HCT116 (cell line): ENCODE measurements at regions not wholly inside any gene's neighbourhood (a gene's known extent, or its start where the extent isn't known, plus 50 kb on each side); places are given as distances from the start of the nearest gene placed in this dataset.

Experiments
- ATAC-seq: fragments of 200-7000 bp; cut with Tn5 transposase; 2 replicates; pipeline ENCODE4 v1.9.1; 2020; ENCODE audit warnings: mild to moderate bottlenecking, moderate library complexity
- BruUV-seq: library from RNA; stranded (reverse); fragments of 400-500 nt; replicated peaks from 2 replicates; lab custom pipeline; 2021; lab: Mats Ljungman, UMichigan
- CTCF ChIA-PET: fragments of 300-600 bp; sonication (Branson Sonifier 250); formaldehyde crosslinking; loops from one replicate; lab custom pipeline; 2021; ENCODE audit warnings: antibody characterized with exemption; lab: Charles Lee
- POLR2A ChIA-PET: fragments of 300-600, 350-600 bp; sonication (Branson Sonifier 250); formaldehyde crosslinking; loops from one replicate; lab custom pipeline; 2021; ENCODE audit warnings: antibody characterized with exemption; lab: Charles Lee
- RAD21 ChIA-PET, 2 experiments: fragments of 300-600 bp; sonication (Branson Sonifier 250); formaldehyde crosslinking; loops; one replicate each; lab custom pipeline; 2023; ENCODE audit warnings: low total read pairs in 2 of 2; ENCODE audit not compliant: uncharacterized antibody in 2 of 2, unreplicated experiment in 2 of 2, low non-redundant PET in 1 of 2; lab: Charles Lee
- DNase-seq: peaks from one replicate; pipeline ENCODE4 v3.0.0-alpha.2; 2010; ENCODE audit warnings: low read depth, low spot score
- H2AFZ ChIP-seq: fragments of 200-600 bp; shearing (Covaris generic), sonication (generic); 2 replicates; pipeline ENCODE4 v1.6.1; 2017; ENCODE audit warnings: low read depth, mixed run types, mixed read lengths, antibody characterized with exemption, low read length; ENCODE audit not compliant: poor library complexity, severe bottlenecking
- H3K27ac ChIP-seq: 2 replicates; pipeline ENCODE4 v1.5.1; 2012; ENCODE audit warnings: low read depth, low read length
- H3K27me3 ChIP-seq: fragments of 200-600 bp; sonication (generic); 2 replicates; pipeline ENCODE4 v1.6.1; 2016; ENCODE audit warnings: mixed run types, low read length, mixed read lengths; ENCODE audit not compliant: insufficient read depth
- H3K36me3 ChIP-seq, 2 experiments: fragments of 200-500 bp in 1 of 2; fragments of 200-600 bp in 1 of 2; sonication (Bioruptor generic) in 1 of 2; sonication (generic) in 1 of 2; 2 replicates each; pipeline versions ENCODE4 v1.5.1 to v1.6.1; 2014 to 2016; ENCODE audit warnings: low read length in 2 of 2, inconsistent platforms in 1 of 2, mixed read lengths in 1 of 2, mixed run types in 1 of 2; ENCODE audit not compliant: insufficient read depth in 2 of 2, control insufficient read depth in 1 of 2
- H3K4me1 ChIP-seq, 2 experiments: fragments of 200-600 bp in 1 of 2; sonication (generic) in 1 of 2; 2 replicates each; pipeline versions ENCODE4 v1.5.1 to v1.6.1; 2012 to 2017; ENCODE audit warnings: low read length in 2 of 2, inconsistent platforms in 1 of 2, mild to moderate bottlenecking in 1 of 2, mixed read lengths in 1 of 2, mixed run types in 1 of 2, moderate library complexity in 1 of 2; ENCODE audit not compliant: insufficient read depth in 2 of 2, control insufficient read depth in 1 of 2
- H3K4me2 ChIP-seq: fragments of 200-600 bp; sonication (generic); 2 replicates; pipeline ENCODE4 v1.6.1; 2017; ENCODE audit warnings: mixed run types, low read length, mixed read lengths
- H3K4me3 ChIP-seq, 2 experiments: fragments of 200-600 bp in 1 of 2; sonication (generic) in 1 of 2; replicated peaks in 1 of 2; 2 replicates each; pipeline ENCODE4 v1.5.1; 2011 to 2016; ENCODE audit warnings: low read length in 2 of 2, control low read depth in 1 of 2, low read depth in 1 of 2, mild to moderate bottlenecking in 1 of 2, mixed read lengths in 1 of 2, mixed run types in 1 of 2
- H3K79me2 ChIP-seq: fragments of 200-600 bp; sonication (generic); 2 replicates; pipeline ENCODE4 v1.6.1; 2017; ENCODE audit warnings: mild to moderate bottlenecking, mixed run types, low read length, moderate library complexity, mixed read lengths; ENCODE audit not compliant: insufficient read depth
- H3K9ac ChIP-seq: fragments of 200-600 bp; sonication (generic); 2 replicates; pipeline ENCODE4 v1.6.1; 2016; ENCODE audit warnings: low read length, mixed read lengths
- H3K9me2 ChIP-seq: fragments of 200-600 bp; sonication (generic), shearing (Covaris generic); 2 replicates; pipeline ENCODE4 v1.6.1; 2017; ENCODE audit warnings: mixed run types, mild to moderate bottlenecking, moderate library complexity; ENCODE audit not compliant: insufficient read depth
- H3K9me3 ChIP-seq, 2 experiments: fragments of 200-500 bp in 1 of 2; fragments of 200-600 bp in 1 of 2; sonication (Bioruptor generic) in 1 of 2; sonication (generic) in 1 of 2; 2 replicates each; pipeline ENCODE4 v1.6.1; 2014 to 2017; ENCODE audit warnings: low read length in 2 of 2, mixed read lengths in 2 of 2, inconsistent platforms in 1 of 2, low read depth in 1 of 2, mild to moderate bottlenecking in 1 of 2, mixed run types in 1 of 2, moderate library complexity in 1 of 2; ENCODE audit not compliant: control insufficient read depth in 1 of 2, insufficient read depth in 1 of 2
- H4K20me1 ChIP-seq: fragments of 200-600 bp; sonication (generic), shearing (Covaris generic); 2 replicates; pipeline ENCODE4 v1.6.1; 2017; ENCODE audit warnings: mixed run types, mild to moderate bottlenecking, moderate library complexity; ENCODE audit not compliant: insufficient read depth
- ATF3 ChIP-seq: IDR thresholded peaks from 2 replicates; pipeline ENCODE4 v1.6.1; 2012
- CBX3 ChIP-seq: IDR thresholded peaks from 2 replicates; pipeline ENCODE4 v1.6.1; 2012; ENCODE audit warnings: low read depth
- CEBPB ChIP-seq: IDR thresholded peaks from 2 replicates; pipeline ENCODE4 v1.6.1; 2012; ENCODE audit warnings: low read depth
- EGR1 ChIP-seq: IDR thresholded peaks from 2 replicates; pipeline ENCODE4 v1.6.1; 2012; ENCODE audit warnings: low read depth
- ELF1 ChIP-seq: IDR thresholded peaks from 2 replicates; pipeline ENCODE4 v1.6.1; 2012; ENCODE audit warnings: low read depth, borderline replicate concordance
- EZH2 ChIP-seq: fragments of 200-600 bp; sonication (generic); IDR thresholded peaks from 2 replicates; pipeline ENCODE4 v1.6.1; 2017; ENCODE audit warnings: antibody characterized with exemption, mixed run types
- EZH2phosphoT487 ChIP-seq: fragments of 200-600 bp; IDR thresholded peaks from 2 replicates; pipeline ENCODE4 v1.6.1; 2018; ENCODE audit warnings: antibody characterized with exemption, borderline replicate concordance
- FOSL1 ChIP-seq: IDR thresholded peaks from 2 replicates; pipeline ENCODE4 v1.6.1; 2012; ENCODE audit warnings: low read depth
- JUND ChIP-seq: IDR thresholded peaks from 2 replicates; pipeline ENCODE4 v1.6.1; 2012
- POLR2AphosphoS5 ChIP-seq: IDR thresholded peaks from 2 replicates; pipeline ENCODE4 v1.6.1; 2011; ENCODE audit warnings: mild to moderate bottlenecking, low read depth, low read length, moderate library complexity
- RAD21 ChIP-seq: IDR thresholded peaks from 2 replicates; pipeline ENCODE4 v1.6.1; 2012; ENCODE audit warnings: low read depth, mild to moderate bottlenecking
- SIN3A ChIP-seq: IDR thresholded peaks from 2 replicates; pipeline ENCODE4 v1.6.1; 2012; ENCODE audit warnings: low read depth
- SRF ChIP-seq: IDR thresholded peaks from 2 replicates; pipeline ENCODE4 v1.6.1; 2012; ENCODE audit warnings: low read depth
- TCF7L2 ChIP-seq: IDR thresholded peaks from 2 replicates; pipeline ENCODE4 v1.7.0; 2011; ENCODE audit warnings: borderline replicate concordance, inconsistent platforms; ENCODE audit not compliant: insufficient read depth, insufficient read length; ENCODE audit errors: extremely low read depth
- intact Hi-C: fragments of 100-400 bp; cut with micrococcal nuclease; formaldehyde crosslinking; loops from 2 replicates; pipeline ENCODE4 v1.10.0; 2022

DNA sequence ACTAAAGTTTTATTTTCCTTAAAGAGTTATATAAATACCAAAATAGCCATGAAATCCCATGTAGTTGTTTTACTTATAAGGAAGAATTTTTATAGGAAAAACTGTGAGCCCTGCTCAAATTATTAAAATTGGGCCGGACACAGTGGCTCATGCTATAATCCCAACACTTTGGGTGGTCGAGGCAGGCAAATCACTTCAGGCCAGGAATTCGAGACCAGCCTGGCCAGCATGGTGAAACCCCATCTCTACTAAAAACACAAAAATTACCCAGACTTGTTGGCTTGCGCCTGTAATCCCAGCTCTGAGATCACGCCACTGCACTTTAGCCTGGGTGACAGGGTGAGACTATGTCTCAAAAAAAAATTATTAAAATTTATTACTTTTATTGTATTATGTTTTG lies 149.3 kb downstream of the MRPL39 start:
- Histone ChIP-seq H3K4me3 (no peak overlapping the region), H3K9me2 (no peaks in the 10 kb centered on the region), H2AFZ (no peak overlapping the region), H4K20me1 (no peaks in the 10 kb centered on the region), H3K27me3 (no peaks in the 10 kb centered on the region), H3K4me2 (no peak overlapping the region), H3K79me2 (no peaks in the 10 kb centered on the region), H3K4me1 (no peaks in the 10 kb centered on the region), H3K27ac (no peak overlapping the region), H3K36me3 (no peaks in the 10 kb centered on the region), H3K9me3 (no peaks in the 10 kb centered on the region), H3K9ac (no peak overlapping the region)
- DNase-seq (no peak), ATAC-seq (no peak)
- no TSS peak for BruUV-seq
- ChIA-PET POLR2A (no interaction called here), CTCF (no interaction called here), RAD21 (no interaction called here)
- TF ChIP-seq POLR2AphosphoS5 (no peak), EZH2phosphoT487 (no peak), SIN3A (no peak), EGR1 (no peak), ELF1 (no peak), FOSL1 (no peak)
- intact Hi-C loops: no loop called here

DNA sequence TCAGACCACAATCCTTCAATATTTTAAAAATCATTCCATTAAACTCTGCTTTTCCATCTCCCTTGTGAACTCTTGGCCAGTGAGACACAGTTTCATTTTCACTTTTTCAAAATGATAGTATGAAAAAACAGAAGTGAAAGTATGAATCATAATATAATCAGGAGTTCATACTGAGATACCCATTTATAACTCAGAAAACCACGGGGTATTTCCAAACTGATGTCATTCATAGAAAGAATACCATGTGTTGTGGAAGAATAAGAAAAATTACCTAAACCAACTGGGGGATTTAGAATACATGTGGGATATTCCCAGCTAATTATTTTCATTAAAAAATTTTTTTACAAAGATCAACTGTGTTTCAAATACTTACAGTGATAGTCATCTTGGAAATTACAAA lies 149.9 kb downstream of the MRPL39 start:
- H3K4me1 ChIP-seq: no peaks in the 10 kb centered on the region
- POLR2A ChIA-PET: no interaction called here
- no peak for TF ChIP-seq ELF1
- TF ChIP-seq POLR2AphosphoS5: no peak
- no peak for TF ChIP-seq JUND
- no peak for TF ChIP-seq CEBPB
- TF ChIP-seq RAD21: no peak
- TF ChIP-seq EZH2: no peak
- no peak for TF ChIP-seq TCF7L2
- TF ChIP-seq CBX3: no peak
- TF ChIP-seq ATF3: no peak
- no peak for TF ChIP-seq SRF
- TF ChIP-seq, all 23 proteins: peak for 0
- Histone ChIP-seq H3K9ac (no peak overlapping the region), H3K27ac (no peak overlapping the region), H4K20me1 (no peaks in the 10 kb centered on the region), H2AFZ (no peak overlapping the region), H3K9me2 (no peaks in the 10 kb centered on the region), H3K27me3 (no peaks in the 10 kb centered on the region), H3K4me2 (no peak overlapping the region), H3K4me3 (no peak overlapping the region), H3K79me2 (no peaks in the 10 kb centered on the region), H3K9me3 (no peaks in the 10 kb centered on the region), H3K36me3 (no peaks in the 10 kb centered on the region)
- RAD21 ChIA-PET: no interaction called here
- DNase-seq (no peak), ATAC-seq (no peak)
- intact Hi-C loops: no loop called here
- CTCF ChIA-PET: no interaction called here
- no TSS peak for BruUV-seq
